Bronchial epithelial cell (primary cell): ENCODE measurements at regions not wholly inside any gene's neighbourhood (a gene's known extent, or its start where the extent isn't known, plus 50 kb on each side); places are given as distances from the start of the nearest gene placed in this dataset.

Experiments
- DNase-seq: peaks from one replicate; pipeline ENCODE4 v3.0.0-alpha.2; 2010; ENCODE audit warnings: low read depth
- FAIRE-seq: peaks from 2 replicates; lab custom pipeline; 2011; peaks lifted over from hg19 to GRCh38; lab: Jason Lieb, UNC
- H3K27me3 ChIP-seq: 2 replicates; pipeline ENCODE4 v1.5.1; 2011; ENCODE audit warnings: low read length; ENCODE audit not compliant: control insufficient read depth, insufficient read depth
- H3K36me3 ChIP-seq: 2 replicates; pipeline ENCODE4 v1.5.1; 2011; ENCODE audit warnings: low read length; ENCODE audit not compliant: control insufficient read depth, insufficient read depth
- H3K4me3 ChIP-seq: 2 replicates; pipeline ENCODE4 v1.5.1; 2011; ENCODE audit warnings: mild to moderate bottlenecking, low read depth, low read length, control low read depth
- CTCF ChIP-seq: IDR thresholded peaks from 2 replicates; pipeline ENCODE4 v1.5.1; 2011; ENCODE audit warnings: mild to moderate bottlenecking, moderate library complexity, low read length, control low read depth, inconsistent platforms; ENCODE audit not compliant: insufficient read depth, severe bottlenecking

- H3K36me3 ChIP-seq: no peaks in the 10 kb centered on the region
- H3K4me3 ChIP-seq: no peak overlapping the region
- H3K27me3 ChIP-seq: no peaks in the 10 kb centered on the region
- no peak for TF ChIP-seq CTCF
- DNase-seq: no peak
- no peak for FAIRE-seq
These were observed 69.7 kb upstream of the ADCY2 start for GRCh38 chr5:7325975-7326913.

GRCh38 chr5:7329141-7329540, 66.8 kb upstream of the ADCY2 start:
- DNase-seq (no peak), FAIRE-seq (no peak)
- H3K27me3 ChIP-seq: no peaks in the 10 kb centered on the region

GRCh38 chr5:7329712-7330111, 66.2 kb upstream of the ADCY2 start:
- H3K27me3 ChIP-seq: no peaks in the 10 kb centered on the region
- FAIRE-seq (no peak), DNase-seq (peak; percentile 48)
- H3K36me3 ChIP-seq: no peaks in the 10 kb centered on the region
- TF ChIP-seq CTCF: no peak
- no peak overlapping the region for H3K4me3 ChIP-seq

More at GRCh38 chr5:7329141-7329540, 66.8 kb upstream of the ADCY2 start:
- no peak for TF ChIP-seq CTCF
- Histone ChIP-seq H3K36me3 (no peaks in the 10 kb centered on the region), H3K4me3 (no peak overlapping the region)

GRCh38 chr5:7330256-7330655, 65.7 kb upstream of the ADCY2 start:
- no peak for FAIRE-seq
- H3K27me3 ChIP-seq: no peaks in the 10 kb centered on the region
- DNase-seq: no peak
- TF ChIP-seq CTCF: no peak
- H3K4me3 ChIP-seq: no peak overlapping the region
- H3K36me3 ChIP-seq: no peaks in the 10 kb centered on the region

- DNase-seq (no peak), FAIRE-seq (no peak)
- H3K4me3 ChIP-seq: no peak overlapping the region
- H3K27me3 ChIP-seq: no peaks in the 10 kb centered on the region
- no peak for TF ChIP-seq CTCF
- no peaks in the 10 kb centered on the region for H3K36me3 ChIP-seq
These were observed 64.8 kb upstream of the ADCY2 start for GRCh38 chr5:7331131-7331530.
